ENCODE measurements at regions not wholly inside any gene's neighbourhood (a gene's known extent, or its start where the extent isn't known, plus 50 kb on each side); places are given as distances from the start of the nearest gene placed in this dataset.

DNA sequence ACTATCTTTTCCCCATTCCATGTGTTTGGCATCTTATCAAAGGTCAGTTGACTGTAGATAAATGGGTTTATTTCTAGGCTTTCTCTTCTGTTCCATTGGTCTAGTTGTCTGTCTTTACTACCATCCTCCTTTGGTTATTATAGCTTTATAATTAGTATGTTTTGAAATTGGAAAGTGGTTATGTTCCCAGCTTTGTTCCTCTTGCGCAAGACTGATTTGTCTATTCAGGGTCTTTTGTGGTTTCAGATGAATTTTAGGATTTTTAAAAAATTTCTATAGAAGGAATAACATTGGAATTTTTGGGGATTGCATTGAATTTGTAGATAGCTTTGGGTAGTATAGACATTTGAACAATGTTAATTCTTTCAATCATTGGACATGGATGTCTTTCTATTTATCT lies 77.0 kb upstream of the NBPF4 start:
- TF ChIP-seq POLR2A (IDR thresholded peaks at IDR 0.05; ENCODE audit: low read length) (no peak), GATA1 (IDR thresholded peaks at IDR 0.05; ENCODE audit: low read depth, low read length) (no peak)

Measured in erythroblast (primary cell).